Frontal cortex (tissue), 3 donors: ENCODE measurements at regions not wholly inside any gene's neighbourhood (a gene's known extent, or its start where the extent isn't known, plus 50 kb on each side); places are given as distances from the start of the nearest gene placed in this dataset.

Experiments
- DNase-seq, 2 donors: peaks; one replicate each; pipeline ENCODE4 v3.0.0; 2012; ENCODE audit warnings: low spot score in 2 of 2
- FAIRE-seq: peaks from 2 replicates; lab custom pipeline; 2012; peaks lifted over from hg19 to GRCh38; lab: Jason Lieb, UNC
- donor health status: control.
- donor health status: control.
- donor health status: control.

DNA sequence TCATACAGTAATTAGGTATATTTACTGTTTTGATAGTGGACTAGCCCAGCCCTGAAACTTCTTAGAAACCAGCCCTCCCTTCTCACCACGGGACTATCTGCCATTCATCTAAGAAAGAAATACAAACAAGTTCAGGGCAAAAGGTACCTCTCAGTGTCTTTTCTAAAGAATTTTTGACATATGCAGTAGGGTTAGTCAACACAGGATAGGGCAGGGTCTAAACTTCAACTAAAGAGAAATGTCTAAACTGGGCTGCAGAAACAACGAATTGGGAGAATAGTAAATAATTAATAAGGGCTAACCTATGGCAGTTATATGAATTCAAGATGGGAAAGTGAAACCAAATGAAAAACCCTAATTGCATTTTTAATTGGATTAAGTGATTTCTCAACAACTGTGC is 496.6 kb downstream of the INHBA start:
- DNase-seq: no peak
- no peak for FAIRE-seq

DNA sequence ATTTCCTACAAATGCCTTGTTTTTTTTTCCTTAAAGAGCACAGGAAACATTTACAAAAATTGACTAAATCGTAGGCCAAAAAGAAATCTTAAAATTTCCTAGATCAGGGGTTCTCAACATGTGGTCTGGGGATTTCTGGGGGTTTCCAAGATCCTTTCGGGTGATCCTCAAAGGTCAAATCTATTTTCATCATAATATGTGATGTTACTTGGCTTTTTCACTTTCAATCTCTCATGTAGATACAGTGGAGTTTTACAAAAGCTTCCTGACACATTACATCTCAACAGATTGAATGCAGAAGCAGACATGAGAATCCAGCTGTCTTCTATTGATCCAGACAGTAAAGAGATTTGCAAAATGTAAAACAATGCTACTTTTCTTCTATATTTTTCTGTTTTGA is 497.3 kb downstream of the INHBA start:
- DNase-seq (no peak), FAIRE-seq (no peak)

DNA sequence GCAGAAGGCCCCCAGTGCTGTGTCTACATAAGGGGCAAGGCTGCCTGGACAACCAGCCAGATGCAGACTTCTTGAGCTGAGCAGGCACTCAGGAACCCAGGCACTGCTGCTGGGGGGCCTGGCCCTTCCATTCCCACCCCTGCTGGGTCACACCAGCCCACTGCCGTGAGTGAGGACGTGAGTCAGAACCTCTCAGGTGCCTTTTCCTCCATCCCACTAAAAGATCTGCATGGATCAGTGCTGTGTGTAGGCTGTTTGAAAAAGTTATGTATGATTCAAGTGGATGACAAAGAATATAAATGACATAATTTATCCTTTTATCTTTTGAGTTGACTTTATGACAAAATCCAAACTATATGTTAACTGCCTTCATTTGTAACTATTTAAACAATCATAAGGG is 499.3 kb downstream of the INHBA start:
- FAIRE-seq: no peak

DNA sequence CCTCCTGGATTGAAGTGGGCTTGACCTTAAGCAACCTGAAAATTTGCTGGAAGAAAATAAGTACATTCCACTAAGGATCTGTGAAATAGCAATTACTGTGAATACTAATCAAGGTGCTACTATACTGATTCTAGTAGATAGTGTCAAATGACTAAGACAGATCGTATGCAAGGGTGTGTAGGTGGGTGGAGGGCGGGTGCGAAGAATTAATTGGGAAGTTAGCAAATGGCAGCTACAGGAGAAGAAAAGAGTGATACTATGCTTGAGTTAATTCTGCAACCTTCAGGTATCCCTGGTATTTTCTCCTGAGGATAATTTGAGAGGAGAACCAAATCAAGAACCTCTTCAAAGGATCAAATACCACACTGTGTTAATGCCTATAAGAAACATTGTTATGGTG is 501.9 kb downstream of the INHBA start:
- FAIRE-seq (no peak), DNase-seq (no peak)

More for the DNA sequence above, 499.3 kb downstream of the INHBA start:
- DNase-seq: no peak

DNA sequence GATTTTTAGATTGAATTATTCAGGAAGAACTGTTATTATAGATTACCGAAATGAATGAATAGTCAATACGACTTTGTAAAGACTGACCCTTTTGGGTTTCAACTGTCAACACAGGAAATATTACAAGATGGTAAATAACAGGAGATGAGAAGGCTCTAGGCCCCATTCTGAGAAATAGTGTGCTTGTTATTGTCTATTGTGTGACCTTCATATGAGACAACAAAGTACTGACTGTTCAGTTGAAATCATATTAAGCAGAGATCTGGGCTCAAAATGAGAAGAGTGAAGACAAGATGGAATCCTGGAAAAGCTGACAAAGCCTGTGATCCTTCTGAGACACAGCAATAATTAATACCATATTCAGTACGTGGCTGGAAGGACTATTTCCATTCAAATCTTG is 503.8 kb downstream of the INHBA start:
- no peak for DNase-seq
- no peak for FAIRE-seq

DNA sequence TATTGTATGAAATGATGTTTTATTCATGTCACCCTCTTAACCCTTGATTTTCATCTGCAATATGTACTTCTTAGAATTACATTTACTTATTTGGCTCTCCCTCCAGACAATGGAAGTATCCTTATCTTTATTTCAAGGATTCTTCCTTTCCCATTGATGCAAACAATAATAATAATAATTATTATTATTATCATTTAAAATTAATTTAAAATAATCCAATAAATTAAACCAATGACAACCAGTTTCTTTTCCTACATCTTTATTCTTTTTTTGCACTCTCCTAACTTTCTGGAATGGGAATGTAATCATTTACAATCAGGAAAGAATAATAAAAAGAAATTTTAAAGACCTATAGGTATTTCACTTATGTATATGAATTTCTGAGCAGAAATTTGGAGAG is 504.4 kb downstream of the INHBA start:
- FAIRE-seq: peak; percentile 72

DNA sequence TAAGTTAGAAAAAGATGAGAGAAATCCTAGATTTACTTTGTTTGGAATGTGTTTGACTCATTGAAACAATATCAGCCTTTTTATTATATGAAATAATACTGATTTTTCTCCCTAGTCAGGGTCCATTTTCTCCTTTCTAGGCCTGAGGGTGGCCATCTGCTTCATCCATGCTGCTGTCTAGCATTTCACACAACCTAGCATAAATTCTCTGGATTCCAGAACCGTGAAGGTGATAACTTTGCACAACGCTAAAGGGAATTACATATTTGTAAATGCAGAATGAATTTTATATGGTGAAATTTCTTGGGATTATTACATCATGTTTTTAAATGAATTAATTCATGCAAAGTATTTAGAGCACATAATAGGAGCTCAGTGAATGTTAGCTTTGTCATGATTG is 505.1 kb downstream of the INHBA start:
- DNase-seq (no peak), FAIRE-seq (no peak)

More for the DNA sequence above, 504.4 kb downstream of the INHBA start:
- DNase-seq: no peak

DNA sequence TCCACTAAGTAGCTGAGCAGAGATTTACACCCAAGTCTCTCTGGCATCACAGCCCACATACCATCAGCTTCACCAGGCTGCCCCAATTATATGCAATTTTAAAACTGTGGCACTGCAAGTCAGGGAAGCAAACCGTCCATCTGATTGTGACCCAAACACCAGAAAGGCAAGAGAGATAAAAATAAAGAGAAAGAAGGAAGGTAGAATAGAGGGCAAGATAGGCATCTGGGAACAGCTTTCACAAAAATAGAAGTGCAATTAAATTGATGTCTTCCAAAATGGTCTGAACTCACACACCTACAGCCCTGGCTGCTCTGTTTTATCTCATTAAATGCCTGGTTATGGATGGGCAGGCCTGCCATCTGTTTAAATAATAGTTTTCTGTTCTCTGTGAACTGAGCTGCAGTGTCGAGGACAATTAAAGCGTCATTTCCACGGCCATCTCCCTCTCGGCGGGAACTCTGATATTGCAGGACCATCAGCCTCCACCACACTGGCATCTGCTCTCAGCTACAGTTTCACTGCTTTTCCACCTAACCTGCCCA is 509.1 kb downstream of the INHBA start:
- no peak for DNase-seq
- FAIRE-seq: no peak

DNA sequence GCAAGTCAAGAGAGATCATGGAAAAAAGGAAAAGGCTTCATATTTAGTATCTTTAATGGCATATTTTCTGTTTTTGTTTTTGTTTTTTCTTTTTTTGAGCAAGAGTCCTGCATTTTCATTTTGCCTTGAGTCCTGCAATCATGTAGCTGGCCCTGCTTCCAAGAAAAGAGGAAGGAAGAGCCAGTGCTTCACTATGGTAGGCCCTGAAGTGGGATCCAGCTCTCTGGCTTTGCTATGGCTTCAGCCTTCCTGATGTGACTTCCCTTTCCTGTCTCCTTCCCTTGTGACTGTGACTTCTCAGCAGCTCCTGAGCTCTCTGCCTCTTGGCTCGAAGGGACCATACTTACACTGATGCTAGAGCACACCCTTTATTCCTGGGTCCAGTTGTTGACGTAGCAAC is 512.3 kb downstream of the INHBA start:
- DNase-seq: no peak
- FAIRE-seq: no peak

DNA sequence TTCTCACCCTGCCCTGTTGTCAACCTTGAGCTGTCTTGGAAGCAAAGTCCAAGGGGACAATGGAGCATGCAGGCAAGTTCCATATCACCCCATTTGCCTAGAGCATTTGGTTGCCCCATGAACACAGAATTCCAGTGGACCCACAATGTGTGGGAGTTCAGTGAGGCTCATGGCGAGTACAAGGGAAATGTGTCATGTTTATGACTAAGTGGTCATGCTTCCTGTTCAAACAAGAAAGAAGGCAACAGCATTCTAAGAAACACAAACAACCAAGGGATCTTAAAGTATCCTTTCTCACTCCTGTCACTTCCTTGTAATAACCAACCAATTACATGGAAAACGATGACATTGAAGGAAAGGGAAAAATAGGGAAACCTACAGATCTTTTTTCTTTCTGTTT is 513.0 kb downstream of the INHBA start:
- DNase-seq (no peak), FAIRE-seq (no peak)

DNA sequence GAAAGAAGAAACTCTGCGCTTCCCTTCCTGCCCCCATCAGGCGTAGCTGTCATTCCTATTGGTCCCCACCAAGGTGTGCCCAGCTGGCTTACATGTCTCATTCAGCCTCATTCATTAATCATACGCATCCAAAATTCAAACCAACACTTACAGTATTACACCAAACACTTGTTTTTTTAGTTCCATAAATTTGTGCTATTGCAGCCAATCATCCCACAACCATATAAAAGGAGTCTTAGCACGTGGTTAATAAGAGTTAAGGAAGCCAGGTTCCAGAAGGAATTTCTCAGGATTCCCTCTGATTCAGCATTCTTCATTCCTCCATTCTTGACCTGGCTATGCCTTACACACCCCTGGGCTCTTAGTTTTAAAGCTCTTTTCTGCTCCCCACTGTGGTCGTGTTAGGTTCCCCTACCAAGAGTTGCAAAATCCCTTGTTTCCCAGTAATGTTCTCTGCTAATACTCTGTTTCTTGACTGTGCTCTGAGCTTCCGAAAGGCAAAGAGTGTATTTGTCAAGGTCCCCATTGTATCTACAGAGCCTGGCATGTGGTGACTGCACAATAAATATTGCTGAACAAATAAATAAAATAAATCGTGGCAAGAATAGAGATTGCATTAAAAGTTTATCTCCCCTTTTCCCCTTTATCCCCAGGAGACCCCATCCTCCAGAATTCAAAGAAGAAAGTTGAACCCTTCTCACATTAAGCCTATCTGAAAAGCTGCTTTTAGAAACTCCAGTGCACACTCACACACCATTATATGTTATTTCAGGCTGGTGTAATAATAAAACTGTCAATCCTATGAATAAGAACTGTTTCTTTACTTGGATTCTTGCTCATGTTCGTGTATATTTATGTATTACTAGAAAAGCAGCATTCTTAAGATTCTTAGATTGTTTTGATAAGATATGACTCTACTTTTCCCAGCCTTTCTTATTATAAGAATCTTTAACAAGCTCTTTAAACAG is 514.4 kb downstream of the INHBA start:
- FAIRE-seq: no peak
- DNase-seq: no peak

DNA sequence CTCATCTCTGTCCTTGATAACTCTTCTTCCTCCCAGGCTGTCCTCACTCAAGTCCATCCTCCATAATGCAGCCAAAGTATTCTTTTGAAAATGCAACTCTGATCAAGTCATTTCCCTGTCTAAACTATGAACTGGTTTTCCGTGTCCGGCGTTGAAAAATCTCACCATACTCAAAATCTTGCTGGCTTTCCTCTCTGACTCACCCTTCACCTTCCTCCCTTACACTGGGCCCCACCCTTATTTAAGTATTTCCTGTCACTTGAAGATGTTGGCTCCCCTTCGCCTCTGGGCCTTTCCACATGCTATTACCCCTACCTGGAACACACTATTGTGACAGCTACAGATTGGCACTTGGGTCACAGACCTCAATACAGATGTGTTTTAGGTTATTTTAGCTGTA is 515.6 kb downstream of the INHBA start:
- no peak for DNase-seq
- no peak for FAIRE-seq

DNA sequence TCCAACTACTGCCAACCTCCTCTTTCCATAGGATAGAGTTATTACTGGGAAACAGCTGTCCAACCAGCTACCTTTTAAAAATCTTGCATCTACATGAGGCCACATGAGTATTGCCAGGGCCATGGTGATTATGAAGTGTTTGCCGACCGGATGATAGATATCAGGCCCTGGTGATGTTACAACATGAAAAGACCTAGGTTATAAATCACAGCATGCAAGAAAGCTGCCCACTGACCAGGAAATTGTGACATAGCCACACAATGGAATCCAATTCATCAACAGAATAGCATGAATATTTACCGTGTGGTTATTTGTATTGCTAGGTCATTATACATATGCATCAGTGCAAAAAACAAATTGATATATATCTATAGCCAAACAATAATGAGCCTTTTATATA is 517.0 kb downstream of the INHBA start:
- no peak for DNase-seq
- no peak for FAIRE-seq

DNA sequence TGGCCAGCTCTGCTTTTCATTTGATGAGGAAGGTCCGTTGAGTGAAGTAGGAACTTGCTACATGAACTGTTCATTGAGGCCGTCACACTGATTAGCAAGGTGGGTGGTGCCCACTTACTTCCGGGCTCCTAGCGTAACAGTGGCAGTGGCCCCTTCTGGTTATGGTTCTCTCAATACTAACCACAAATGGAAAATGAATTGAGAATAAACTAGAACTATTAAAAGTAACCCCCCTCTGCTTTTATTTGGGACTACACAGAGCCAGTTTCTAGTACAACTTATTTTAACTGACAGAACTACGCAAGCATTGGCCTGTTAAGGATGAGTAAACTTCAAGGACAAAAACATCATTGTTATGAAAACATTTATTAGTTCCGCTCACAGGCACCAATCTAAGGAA is 519.1 kb downstream of the INHBA start:
- no peak for DNase-seq
- no peak for FAIRE-seq

DNA sequence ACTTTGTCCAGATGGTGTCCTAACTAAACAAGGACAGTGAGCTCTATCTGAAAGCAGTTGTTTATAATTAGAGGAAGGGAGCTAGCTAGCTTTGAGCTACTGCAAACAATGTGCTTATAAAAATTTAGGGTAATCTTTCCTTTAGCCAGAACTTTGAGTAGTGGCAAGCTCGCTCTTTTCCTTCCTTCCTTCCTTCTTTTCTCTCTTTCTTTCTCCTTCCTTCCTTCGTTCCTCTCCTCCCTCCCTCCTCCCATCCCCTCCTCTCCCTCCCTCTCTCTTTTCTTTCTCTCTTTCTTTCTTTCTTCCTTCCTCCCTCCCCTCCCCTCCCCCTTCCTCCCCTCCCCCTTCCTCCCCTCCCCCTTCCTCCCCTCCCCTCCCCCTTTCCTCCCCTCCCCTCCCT is 520.1 kb downstream of the INHBA start:
- DNase-seq: no peak
- no peak for FAIRE-seq

DNA sequence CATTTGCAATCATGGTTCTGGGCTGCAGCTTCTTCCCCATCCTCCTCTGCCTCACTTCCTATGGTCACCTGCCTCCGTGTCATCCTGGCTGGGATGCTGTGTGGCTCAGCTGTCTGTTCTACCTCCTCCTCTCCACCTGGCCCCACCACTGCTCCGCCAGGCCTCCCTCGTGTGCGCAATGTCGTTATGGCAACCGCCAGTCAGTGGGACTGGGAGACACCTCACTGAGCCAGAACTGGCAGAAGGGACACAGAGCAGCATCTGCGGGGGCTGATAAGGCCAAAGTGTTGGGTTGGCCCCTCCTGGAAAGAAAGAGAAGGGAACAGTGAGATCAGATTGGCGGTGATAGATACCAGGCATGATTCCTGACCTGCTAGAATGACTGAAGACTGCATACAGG is 527.5 kb downstream of the INHBA start:
- DNase-seq: no peak
- no peak for FAIRE-seq

DNA sequence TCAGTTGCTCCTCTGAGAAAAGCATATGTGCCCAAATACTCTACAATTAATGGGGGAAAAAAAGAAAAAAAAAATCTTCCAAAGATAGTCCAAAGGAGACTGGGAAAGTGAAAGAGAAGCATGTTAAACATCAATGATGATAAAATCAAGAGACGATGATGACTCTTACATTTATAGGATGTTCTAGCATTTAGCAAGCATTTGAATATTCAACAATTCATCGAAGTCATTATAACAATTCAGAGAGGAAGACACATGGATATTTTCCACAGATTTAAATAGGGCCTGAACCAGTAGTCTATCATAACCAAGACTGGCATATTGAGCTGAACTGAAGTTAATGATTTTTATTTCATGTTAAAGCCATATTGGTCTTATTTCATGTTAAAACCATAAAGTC is 528.4 kb downstream of the INHBA start:
- FAIRE-seq: no peak

DNA sequence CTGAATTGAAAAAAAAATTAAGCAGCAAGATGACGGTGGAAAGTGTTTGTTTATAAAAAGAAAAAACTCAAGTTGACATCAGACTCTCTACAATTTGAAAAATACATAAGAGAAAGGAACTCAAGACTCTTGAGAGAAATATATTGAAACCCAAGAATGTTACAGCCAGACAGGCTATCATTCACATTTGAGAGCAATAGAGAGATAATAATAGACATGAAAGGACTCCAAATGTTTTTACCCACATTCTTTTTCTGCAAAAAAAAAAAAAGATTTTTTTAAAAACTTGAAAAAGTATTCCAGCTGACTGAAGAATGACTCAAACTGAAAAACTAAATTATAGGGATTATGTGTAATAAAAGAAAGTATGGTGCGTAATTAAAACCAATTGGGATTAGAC is 532.4 kb downstream of the INHBA start:
- no peak for DNase-seq
- FAIRE-seq: no peak

More for the DNA sequence above, 528.4 kb downstream of the INHBA start:
- no peak for DNase-seq

DNA sequence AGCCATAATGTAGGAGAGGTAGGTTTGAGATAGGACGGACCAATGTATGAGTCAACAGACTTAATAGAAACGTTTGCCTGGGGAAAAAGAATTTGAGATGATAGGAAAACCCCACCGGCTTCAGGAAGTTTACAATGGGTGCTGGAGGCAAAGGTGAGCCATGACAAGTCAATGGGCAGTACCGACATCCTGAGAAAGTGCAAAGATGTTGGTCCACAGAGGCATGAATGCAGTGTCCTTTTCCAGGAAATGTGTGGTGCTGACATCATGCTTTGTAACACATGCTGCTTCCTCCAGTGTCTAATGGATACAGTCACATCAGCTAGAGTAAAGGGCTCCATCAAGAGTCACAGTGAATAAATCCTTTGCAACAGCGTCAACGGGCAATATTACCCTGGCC is 533.6 kb downstream of the INHBA start:
- FAIRE-seq (no peak), DNase-seq (no peak)

DNA sequence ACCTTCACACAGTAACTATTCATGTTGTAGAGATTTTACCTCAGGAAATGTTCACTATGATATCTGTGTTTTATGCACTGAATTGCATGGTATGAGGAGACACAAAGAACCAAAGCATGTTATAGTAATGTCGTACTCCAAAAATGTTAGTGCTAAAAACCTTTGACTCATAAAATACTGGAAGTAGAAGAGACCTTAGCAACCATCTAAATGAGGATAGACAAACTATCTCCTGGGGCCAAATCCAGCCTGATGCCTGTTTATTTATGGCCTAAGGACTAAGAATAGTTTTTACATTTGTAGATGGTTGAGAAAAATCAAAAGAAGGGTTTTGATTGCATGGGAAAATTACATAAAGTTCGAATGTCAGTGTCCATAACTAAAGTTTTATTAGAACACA is 535.1 kb downstream of the INHBA start:
- no peak for FAIRE-seq

DNA sequence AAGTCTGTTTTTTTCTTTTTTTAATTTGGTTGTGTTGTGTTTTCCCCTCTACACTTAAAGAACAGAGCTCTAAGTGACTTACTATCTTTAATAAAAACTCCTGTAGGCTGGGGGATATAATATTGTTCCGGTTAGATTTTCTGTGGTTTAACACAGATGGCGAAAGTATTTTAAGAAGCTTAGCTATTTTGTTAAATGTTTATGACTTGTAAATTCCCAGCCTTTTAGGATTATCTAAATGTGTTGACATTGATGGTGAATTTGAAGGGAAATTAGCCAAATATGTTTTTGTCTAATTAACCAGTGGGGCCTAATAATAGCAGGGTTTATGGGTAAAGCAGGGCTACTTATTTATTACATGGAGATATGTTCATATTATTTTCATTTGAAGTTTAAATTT is 538.5 kb downstream of the INHBA start:
- DNase-seq: no peak
- no peak for FAIRE-seq

More for the DNA sequence above, 535.1 kb downstream of the INHBA start:
- DNase-seq: no peak

DNA sequence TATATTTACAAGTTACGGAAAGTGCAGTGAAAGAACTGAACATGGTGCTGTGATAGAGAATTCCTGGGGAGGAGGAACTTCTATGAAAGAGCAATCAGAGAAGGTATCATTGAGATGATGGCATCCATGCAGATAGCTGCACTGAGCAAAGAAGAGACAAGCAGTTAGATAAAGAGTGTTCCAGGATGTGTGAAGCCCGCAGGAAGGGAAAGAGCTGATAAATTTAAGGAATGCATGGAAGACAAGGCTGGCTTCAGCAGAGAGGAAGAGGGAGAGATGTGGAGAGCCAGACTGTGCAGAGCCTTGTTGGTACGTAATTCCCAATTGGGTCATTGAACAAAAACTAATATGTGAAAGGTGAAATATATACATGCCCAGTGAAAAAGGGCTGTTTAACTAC is 538.9 kb downstream of the INHBA start:
- no peak for FAIRE-seq
- DNase-seq: no peak
